ENCODE measurements at regions not wholly inside any gene's neighbourhood (a gene's known extent, or its start where the extent isn't known, plus 50 kb on each side); places are given as distances from the start of the nearest gene placed in this dataset.

GRCh38 chr5:67455970-67456369 lies 259.4 kb upstream of the CD180 start:
- no peaks in the 10 kb centered on the region for H3K36me3 Mint-ChIP-seq (ENCODE audit: low read depth)
- Histone ChIP-seq H3K4me1 (ENCODE audit: insufficient read depth, low read length) (no peaks in the 10 kb centered on the region), H3K4me3 (ENCODE audit: low read length) (no peak overlapping the region), H3K9me3 (ENCODE audit: control insufficient read depth in 1 of 2, insufficient read depth in 1 of 2, low read length in 2 of 2) (no peaks in the 10 kb centered on the region), H3K27me3 (ENCODE audit: control insufficient read depth in 1 of 2, insufficient read depth in 2 of 2, low read length in 2 of 2) (no peaks in the 10 kb centered on the region), H3K36me3 (ENCODE audit: insufficient read depth, low read length) (no peaks in the 10 kb centered on the region), H3K27ac (ENCODE audit: low read depth in 1 of 2, low read length in 2 of 2) (no peak overlapping the region)
- no peaks in the 10 kb centered on the region for H3K27me3 Mint-ChIP-seq
- H3K4me3 Mint-ChIP-seq: no peak overlapping the region
- ChIA-PET CTCF (no interaction called here), POLR2A (no interaction called here)
- intact Hi-C loops (cut with DNase I, micrococcal nuclease): no loop called here
- H3K27ac Mint-ChIP-seq: no peak overlapping the region
- no peak for ATAC-seq (ENCODE audit: poor library complexity)
- TF ChIP-seq CTCF (IDR thresholded peaks at IDR 0.05): no peak
- no peaks in the 10 kb centered on the region for H3K9me3 Mint-ChIP-seq
- DNase-seq: no peak
- H3K4me1 Mint-ChIP-seq (ENCODE audit: low read depth): peaks cover 11% of the 10 kb centered on the region

GRCh38 chr5:67454957-67455561 lies 258.5 kb upstream of the CD180 start:
- H3K27ac Mint-ChIP-seq: no peak overlapping the region
- intact Hi-C loops (cut with DNase I, micrococcal nuclease): no loop called here
- Histone ChIP-seq H3K27me3 (ENCODE audit: control insufficient read depth in 1 of 2, insufficient read depth in 2 of 2, low read length in 2 of 2) (no peaks in the 10 kb centered on the region), H3K4me3 (ENCODE audit: low read length) (no peak overlapping the region), H3K27ac (ENCODE audit: low read depth in 1 of 2, low read length in 2 of 2) (no peak overlapping the region), H3K9me3 (ENCODE audit: control insufficient read depth in 1 of 2, insufficient read depth in 1 of 2, low read length in 2 of 2) (no peaks in the 10 kb centered on the region), H3K4me1 (ENCODE audit: insufficient read depth, low read length) (no peaks in the 10 kb centered on the region), H3K36me3 (ENCODE audit: insufficient read depth, low read length) (no peaks in the 10 kb centered on the region)
- peaks cover 11% of the 10 kb centered on the region for H3K4me1 Mint-ChIP-seq (ENCODE audit: low read depth)
- no peaks in the 10 kb centered on the region for H3K27me3 Mint-ChIP-seq
- CTCF ChIA-PET: no interaction called here
- peaks cover under 1% of the 10 kb centered on the region for H3K9me3 Mint-ChIP-seq
- ATAC-seq (ENCODE audit: poor library complexity): no peak
- no peak for DNase-seq
- TF ChIP-seq CTCF (IDR thresholded peaks at IDR 0.05): no peak
- no peaks in the 10 kb centered on the region for H3K36me3 Mint-ChIP-seq (ENCODE audit: low read depth)
- no peak overlapping the region for H3K4me3 Mint-ChIP-seq
- POLR2A ChIA-PET: no interaction called here

GRCh38 chr5:67453111-67453905 lies 256.7 kb upstream of the CD180 start:
- Mint-ChIP-seq H3K9me3 (peaks cover 4% of the 10 kb centered on the region), H3K4me1 (ENCODE audit: low read depth) (peaks cover 11% of the 10 kb centered on the region), H3K36me3 (ENCODE audit: low read depth) (no peaks in the 10 kb centered on the region), H3K27ac (no peak overlapping the region), H3K4me3 (no peak overlapping the region), H3K27me3 (peaks cover 3% of the 10 kb centered on the region)
- no peak for DNase-seq
- POLR2A ChIA-PET: no interaction called here
- no peak for TF ChIP-seq CTCF (IDR thresholded peaks at IDR 0.05)
- CTCF ChIA-PET: no interaction called here
- Histone ChIP-seq H3K36me3 (ENCODE audit: insufficient read depth, low read length) (no peaks in the 10 kb centered on the region), H3K27ac (ENCODE audit: low read depth in 1 of 2, low read length in 2 of 2) (no peak overlapping the region), H3K4me1 (ENCODE audit: insufficient read depth, low read length) (no peaks in the 10 kb centered on the region), H3K4me3 (ENCODE audit: low read length) (no peak overlapping the region), H3K9me3 (ENCODE audit: control insufficient read depth in 1 of 2, insufficient read depth in 1 of 2, low read length in 2 of 2) (no peaks in the 10 kb centered on the region), H3K27me3 (ENCODE audit: control insufficient read depth in 1 of 2, insufficient read depth in 2 of 2, low read length in 2 of 2) (no peaks in the 10 kb centered on the region)
- no peak for ATAC-seq (ENCODE audit: poor library complexity)
- intact Hi-C loops (cut with DNase I, micrococcal nuclease): no loop called here

Data from CD4-positive, alpha-beta T cell (primary cell).